HK-2 (cell line): ENCODE measurements at regions not wholly inside any gene's neighbourhood (a gene's known extent, or its start where the extent isn't known, plus 50 kb on each side); places are given as distances from the start of the nearest gene placed in this dataset.

Experiments
- DNase-seq: peaks from one replicate; pipeline ENCODE4 v3.0.0-alpha.2; 2018; ENCODE audit not compliant: unreplicated experiment

GRCh38 chr18:37705016-37705415, 139.4 kb upstream of the CELF4 start:
- no peak for DNase-seq

DNA sequence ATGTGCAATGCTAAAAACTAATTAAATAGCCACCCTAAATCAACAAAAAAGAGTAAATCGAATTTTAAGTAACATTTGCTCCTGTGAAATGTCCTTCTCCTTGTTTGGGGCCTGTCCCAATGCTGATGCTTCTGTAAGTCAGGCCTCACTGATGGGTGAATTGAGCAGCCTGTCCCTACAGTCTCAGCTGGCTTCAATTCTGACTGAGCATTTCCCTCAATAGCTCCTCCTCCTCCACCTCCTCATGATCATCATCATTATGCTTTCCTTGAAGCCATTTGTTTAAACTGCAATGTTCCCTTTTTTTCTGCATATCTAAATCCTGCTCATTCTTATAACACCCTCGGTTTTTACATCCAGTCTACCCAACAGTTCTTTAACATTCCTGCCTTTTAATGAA, 137.2 kb upstream of the CELF4 start:
- no peak for DNase-seq

DNA sequence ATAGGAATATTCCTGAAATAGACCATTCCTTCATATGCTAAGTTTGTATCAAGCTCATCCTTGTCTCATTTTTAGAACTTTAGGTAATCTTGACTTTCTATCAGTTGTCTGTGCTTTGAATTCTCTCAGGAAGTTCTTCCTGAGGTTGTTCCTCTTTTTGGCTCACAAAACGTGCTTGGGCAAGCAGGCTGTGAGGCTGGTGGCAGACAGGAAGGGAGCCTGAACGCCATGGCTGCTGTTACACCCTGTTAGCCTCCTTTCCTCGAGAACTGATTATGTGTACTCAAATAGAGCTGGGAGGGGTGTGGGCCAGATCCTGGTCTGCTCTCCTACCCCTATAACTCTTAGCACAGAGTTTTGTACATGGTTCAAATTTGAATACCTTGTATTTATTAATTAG, 136.4 kb upstream of the CELF4 start:
- no peak for DNase-seq

DNA sequence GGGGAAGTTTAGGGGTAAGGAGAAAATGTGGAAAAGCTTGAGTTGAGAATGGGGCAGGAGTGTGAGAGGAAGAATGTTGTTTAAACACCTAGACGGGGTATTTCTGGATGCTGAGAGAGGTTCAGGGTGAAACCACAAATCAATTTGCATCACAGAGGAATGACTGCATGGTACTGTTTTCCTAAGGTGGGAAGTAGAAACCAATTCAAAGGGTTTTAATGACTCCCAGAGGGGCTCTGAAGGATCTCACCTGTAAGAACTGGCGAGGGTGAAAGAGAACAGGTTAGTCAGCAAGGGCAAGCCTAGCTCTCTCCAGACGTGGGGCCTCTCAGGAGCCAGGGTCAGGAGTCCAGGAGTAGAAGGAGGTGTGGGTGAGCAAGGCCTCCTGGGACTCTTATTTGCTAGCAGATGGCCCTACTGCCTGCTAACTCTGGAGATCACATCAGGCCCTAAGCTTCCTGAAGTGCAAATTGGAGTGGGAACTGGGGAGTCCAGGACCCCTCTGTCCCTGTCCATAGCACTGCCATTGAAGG, 133.0 kb upstream of the CELF4 start:
- no peak for DNase-seq

- peak; percentile 40 for DNase-seq
Measured at GRCh38 chr18:37694516-37694915, 128.9 kb upstream of the CELF4 start.

- DNase-seq: no peak
Measured at GRCh38 chr18:37691162-37691561, 125.6 kb upstream of the CELF4 start.

DNA sequence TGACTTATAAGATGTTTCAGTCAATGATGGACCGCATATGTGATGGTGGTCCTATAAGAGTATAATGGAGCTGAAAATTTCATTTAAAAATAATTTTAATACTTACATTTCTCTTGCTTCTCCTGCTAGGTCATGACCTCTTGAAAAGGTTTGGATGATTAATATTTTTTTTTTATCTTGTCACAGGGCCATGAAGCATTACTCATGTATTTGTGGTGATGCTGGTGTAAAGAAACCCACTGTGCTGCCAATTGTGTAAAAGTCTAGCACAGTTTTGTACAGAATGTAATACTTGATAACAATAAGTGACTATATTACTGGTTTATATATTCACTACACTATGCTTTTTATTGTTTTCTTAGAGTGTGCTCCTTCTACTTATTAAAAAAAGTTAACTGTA, 124.2 kb upstream of the CELF4 start:
- no peak for DNase-seq

DNA sequence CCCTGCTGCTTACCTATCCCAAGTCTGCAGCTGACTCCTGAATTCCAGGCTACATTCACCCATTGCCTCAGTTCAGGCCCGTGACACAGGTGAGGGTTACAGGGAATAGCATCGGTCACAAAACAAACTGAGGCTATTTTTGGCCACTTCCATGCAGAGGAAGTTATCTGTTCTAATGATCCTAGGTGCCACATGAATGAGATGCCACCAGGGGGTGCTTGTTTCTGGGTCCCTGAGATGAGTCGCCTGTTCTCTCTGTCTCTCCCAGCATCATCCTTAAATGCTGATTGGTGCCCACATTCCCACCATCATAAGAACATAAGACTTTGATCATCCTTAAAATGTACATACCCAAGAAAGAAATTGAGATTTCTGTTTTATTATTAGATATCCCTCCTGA, 119.0 kb upstream of the CELF4 start:
- DNase-seq: no peak

GRCh38 chr18:37684183-37684582, 118.6 kb upstream of the CELF4 start:
- no peak for DNase-seq

GRCh38 chr18:37680911-37681310, 115.3 kb upstream of the CELF4 start:
- no peak for DNase-seq

DNA sequence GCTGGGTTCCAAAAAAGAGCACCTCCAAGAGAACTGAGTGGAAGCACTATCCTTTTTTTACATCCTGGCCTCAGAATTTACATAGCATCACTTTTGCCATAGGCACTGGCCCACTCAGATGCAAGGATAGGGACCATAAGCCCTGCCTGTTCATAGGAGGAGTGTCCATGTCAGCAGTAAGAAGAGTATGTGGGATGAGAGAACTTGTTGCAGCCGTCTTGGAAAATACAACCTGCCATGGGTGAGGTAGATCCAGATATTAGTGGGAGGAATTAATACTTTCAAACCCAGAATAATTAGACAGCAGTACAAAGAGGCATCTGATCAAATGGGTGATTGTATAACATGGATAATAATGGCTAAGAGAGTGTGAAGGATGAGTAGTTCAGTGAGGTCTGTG, 110.7 kb upstream of the CELF4 start:
- DNase-seq: no peak

DNA sequence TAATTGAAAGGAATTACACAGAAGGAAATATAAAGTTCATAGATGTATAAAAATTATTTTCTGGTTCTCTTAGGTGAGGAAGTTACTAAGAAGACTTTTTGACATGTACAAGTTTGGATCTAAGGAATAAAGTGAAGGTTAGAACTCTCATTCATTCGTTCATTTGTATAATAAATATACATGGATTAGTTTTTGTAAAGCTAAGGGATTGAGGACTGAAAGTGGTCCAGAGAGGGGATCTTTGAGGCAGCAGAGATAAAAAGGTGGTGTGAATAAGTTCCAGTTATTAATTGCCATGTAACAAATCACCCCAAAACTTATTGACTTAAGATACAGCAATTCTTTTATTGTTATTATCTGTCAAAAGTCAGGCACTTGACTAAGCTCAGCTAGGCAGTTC, 110.1 kb upstream of the CELF4 start:
- DNase-seq: no peak

- DNase-seq: no peak
Measured at GRCh38 chr18:37674570-37674969, 109.0 kb upstream of the CELF4 start.

DNA sequence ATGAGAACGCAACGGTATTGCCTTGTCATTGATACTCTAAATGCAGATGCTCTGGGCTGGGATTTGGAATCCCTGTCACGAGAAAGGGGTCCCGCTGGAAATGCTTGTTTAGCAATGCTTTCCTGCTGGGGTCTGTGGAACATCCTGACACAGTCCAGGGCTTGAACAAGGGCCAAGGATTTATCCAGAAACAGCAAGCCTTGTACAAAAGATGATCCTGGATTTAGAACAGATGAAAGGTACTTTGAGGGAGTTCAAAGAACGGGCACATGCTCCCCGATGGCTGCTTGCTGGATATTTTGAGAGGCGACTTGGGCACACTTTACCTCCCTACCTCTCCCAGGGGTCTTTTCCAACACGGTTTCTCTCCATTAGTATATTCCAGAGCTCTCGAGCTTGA, 108.1 kb upstream of the CELF4 start:
- no peak for DNase-seq

GRCh38 chr18:37672932-37673595, 107.5 kb upstream of the CELF4 start:
- no peak for DNase-seq

DNA sequence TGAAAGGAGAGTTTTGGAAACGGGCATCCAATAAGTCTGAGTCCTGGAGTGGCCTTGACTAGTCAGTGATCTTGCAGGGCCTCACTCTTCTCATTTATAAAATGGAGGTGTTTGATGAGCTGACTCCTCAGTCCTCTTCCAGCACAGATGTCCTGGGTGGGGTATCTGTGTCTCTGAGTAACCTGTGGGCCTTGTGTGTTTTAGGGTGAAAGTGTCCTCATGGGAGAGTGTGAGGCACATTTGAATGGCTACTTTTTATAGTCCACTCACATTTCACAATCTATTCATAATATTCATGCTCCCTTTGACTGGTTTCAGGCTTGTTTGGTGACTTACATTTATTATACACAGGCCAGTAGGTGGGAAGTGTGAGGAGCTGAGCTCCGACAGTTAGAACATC, 106.4 kb upstream of the CELF4 start:
- DNase-seq: no peak

GRCh38 chr18:37671530-37671929, 105.9 kb upstream of the CELF4 start:
- no peak for DNase-seq

DNA sequence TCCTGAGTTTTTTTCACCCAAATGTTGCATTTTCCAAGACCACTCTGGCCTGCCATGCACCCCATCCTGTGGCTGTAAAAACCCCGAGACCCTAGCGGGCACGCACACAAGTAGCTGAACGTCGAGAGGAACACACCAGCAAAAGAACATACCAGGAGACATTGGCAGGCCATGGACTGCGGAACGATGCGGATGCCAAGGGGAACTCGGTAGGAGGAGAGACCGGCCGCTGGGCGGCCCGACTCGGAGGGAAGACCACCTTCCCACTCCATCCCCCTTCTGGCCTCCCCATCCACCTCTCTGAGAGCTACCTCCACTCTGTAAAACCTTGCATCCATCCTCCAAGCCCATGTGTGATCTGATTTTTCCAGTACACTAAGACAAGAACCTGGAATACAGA, 105.5 kb upstream of the CELF4 start:
- no peak for DNase-seq

- DNase-seq: no peak
Measured at GRCh38 chr18:37669991-37670534, 104.5 kb upstream of the CELF4 start.

DNA sequence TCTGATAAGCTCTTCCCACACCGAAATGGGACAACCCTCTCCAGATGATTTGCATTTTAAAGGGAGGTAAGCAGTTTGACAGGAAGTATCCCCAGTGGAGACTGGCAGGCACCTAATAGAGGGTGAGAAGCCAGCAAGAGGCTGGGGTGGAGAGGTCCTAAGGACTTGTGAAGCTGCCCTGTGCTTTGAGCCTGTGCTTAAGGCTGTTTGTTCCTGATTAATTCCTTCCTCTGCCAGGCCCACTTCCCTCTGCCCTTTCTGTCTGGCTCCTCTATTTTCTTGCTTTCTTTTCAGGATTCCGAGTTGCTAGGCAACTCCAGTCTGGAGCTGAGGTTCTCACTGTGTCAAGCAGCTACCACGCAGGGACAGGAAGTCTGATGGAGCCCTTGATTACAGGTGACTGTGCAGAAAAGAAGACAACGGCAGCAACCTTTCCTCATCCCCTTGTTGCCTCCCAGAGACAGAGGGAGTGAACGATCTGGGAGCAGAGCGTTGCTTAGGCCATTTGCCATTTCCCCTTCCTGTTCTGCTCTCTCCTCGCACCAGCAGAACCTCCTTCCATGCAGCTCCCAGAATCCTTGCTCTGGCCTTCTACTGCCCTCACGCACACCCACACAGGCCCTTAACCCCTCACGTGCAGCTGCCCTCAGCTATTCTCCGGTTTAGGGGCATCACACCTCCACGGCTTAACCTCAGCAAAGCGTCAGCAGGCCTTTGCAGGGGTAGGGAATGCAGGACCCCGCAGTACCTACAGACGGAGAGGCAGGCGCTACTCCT, 103.6 kb upstream of the CELF4 start:
- no peak for DNase-seq

DNA sequence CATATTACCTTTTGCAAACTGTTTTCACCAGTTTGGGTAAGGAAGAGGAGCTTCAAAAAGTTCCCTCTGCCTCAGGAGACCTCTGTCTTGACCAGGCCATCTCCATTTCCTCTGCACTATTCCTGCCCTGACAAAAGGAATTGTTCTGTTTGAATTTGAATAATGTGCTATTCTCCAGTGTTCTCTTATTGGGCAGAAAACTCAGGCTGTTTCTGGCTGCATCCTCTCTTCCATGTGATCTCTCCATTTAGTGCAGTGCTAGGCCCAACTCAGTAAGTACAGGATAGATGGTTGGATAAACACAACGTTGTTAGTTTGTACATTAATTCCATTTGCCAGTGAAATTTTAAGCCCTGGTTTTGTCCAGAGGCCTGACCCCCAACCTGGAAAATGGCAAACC, 102.2 kb upstream of the CELF4 start:
- DNase-seq: no peak

GRCh38 chr18:37666991-37667390, 101.4 kb upstream of the CELF4 start:
- DNase-seq: no peak

- no peak for DNase-seq
Measured at GRCh38 chr18:37666451-37666850, 100.9 kb upstream of the CELF4 start.
